A673 (cell line): ENCODE measurements at regions not wholly inside any gene's neighbourhood (a gene's known extent, or its start where the extent isn't known, plus 50 kb on each side); places are given as distances from the start of the nearest gene placed in this dataset.

Experiments used
- BruUV-seq: library from RNA; stranded (reverse); fragments of 400-500 nt; replicated peaks from 2 replicates; lab custom pipeline; 2021; lab: Mats Ljungman, UMichigan
- CTCF ChIA-PET: fragments of 300-600 bp; sonication (Branson Sonifier 250); formaldehyde crosslinking; loops from one replicate; lab custom pipeline; 2022; ENCODE audit warnings: antibody characterized with exemption; lab: Charles Lee
- POLR2A ChIA-PET: fragments of 300-600 bp; sonication (Branson Sonifier 250); formaldehyde crosslinking; loops from one replicate; lab custom pipeline; 2022; ENCODE audit warnings: antibody characterized with exemption; ENCODE audit not compliant: low non-redundant PET; lab: Charles Lee
- DNase-seq: peaks from one replicate; pipeline ENCODE4 v3.0.0-alpha.2; 2015; ENCODE audit warnings: low spot score
- H3K27ac ChIP-seq: fragments of 200-600 bp; sonication (generic); 2 replicates; pipeline ENCODE4 v1.5.1; 2016; ENCODE audit warnings: mixed run types, low read depth, mild to moderate bottlenecking, mixed read lengths, antibody characterized with exemption, low read length; ENCODE audit not compliant: poor library complexity, severe bottlenecking
- H3K27me3 ChIP-seq: fragments of 200-600 bp; sonication (generic); replicated peaks from 2 replicates; pipeline ENCODE4 v1.6.1; 2017; ENCODE audit warnings: mixed run types, low read depth, mild to moderate bottlenecking, mixed read lengths, antibody characterized with exemption, low read length; ENCODE audit not compliant: insufficient read depth, poor library complexity
- H3K36me3 ChIP-seq: fragments of 200-600 bp; sonication (generic); 2 replicates; pipeline ENCODE4 v1.6.1; 2016; ENCODE audit warnings: mixed run types, mild to moderate bottlenecking, mixed read lengths, antibody characterized with exemption, low read length; ENCODE audit not compliant: insufficient read depth, poor library complexity, severe bottlenecking
- H3K4me1 ChIP-seq: fragments of 200-600 bp; sonication (generic); 2 replicates; pipeline ENCODE4 v1.6.1; 2017; ENCODE audit warnings: mixed run types, mild to moderate bottlenecking, mixed read lengths, antibody characterized with exemption, low read length; ENCODE audit not compliant: insufficient read depth, poor library complexity, severe bottlenecking
- H3K4me3 ChIP-seq: fragments of 200-600 bp; sonication (generic); 2 replicates; pipeline ENCODE4 v1.5.1; 2016; ENCODE audit warnings: low read depth, mixed run types, mild to moderate bottlenecking, mixed read lengths, low read length; ENCODE audit not compliant: poor library complexity, severe bottlenecking
- H3K9me3 ChIP-seq: fragments of 200-600 bp; sonication (generic); 2 replicates; pipeline ENCODE4 v1.6.1; 2016; ENCODE audit warnings: mixed run types, low read depth, mild to moderate bottlenecking, mixed read lengths, antibody characterized with exemption, low read length; ENCODE audit not compliant: poor library complexity, severe bottlenecking
- CTCF ChIP-seq: fragments of 300-800, 200-600 bp; sonication (generic); conservative IDR thresholded peaks from 2 replicates; pipeline ENCODE4 v1.5.1; 2017; ENCODE audit warnings: low read depth, mild to moderate bottlenecking, antibody characterized with exemption, low read length, moderate library complexity, mixed read lengths
- EZH2 ChIP-seq: fragments of 200-600 bp; sonication (generic); IDR thresholded peaks from 2 replicates; pipeline ENCODE4 v1.6.1; 2017; ENCODE audit warnings: borderline replicate concordance, low read depth, mild to moderate bottlenecking, mixed read lengths, antibody characterized with exemption, low read length; ENCODE audit not compliant: poor library complexity, severe bottlenecking
- intact Hi-C: fragments of 100-400 bp; cut with micrococcal nuclease; formaldehyde crosslinking; loops from one replicate; pipeline ENCODE4 v1.10.0; 2022; ENCODE audit not compliant: unreplicated experiment

- no peaks in the 10 kb centered on the region for H3K27me3 ChIP-seq
- no peak overlapping the region for H3K4me3 ChIP-seq
- ChIA-PET POLR2A (no interaction called here), CTCF (no interaction called here)
- BruUV-seq = no TSS peak
- TF ChIP-seq CTCF = no peak
- H3K36me3 ChIP-seq = no peaks in the 10 kb centered on the region
- H3K9me3 ChIP-seq = no peaks in the 10 kb centered on the region
- intact Hi-C loops = no loop called here
- no peak overlapping the region for H3K27ac ChIP-seq
- peaks cover 27% of the 10 kb centered on the region for H3K4me1 ChIP-seq
- no peak for DNase-seq
Observed at GRCh38 chr3:151971814-151972579, 98.6 kb downstream of the SUCNR1 start.

- CTCF ChIA-PET = no interaction called here
- Histone ChIP-seq H3K36me3 (no peaks in the 10 kb centered on the region), H3K4me1 (peaks cover 26% of the 10 kb centered on the region), H3K27me3 (no peaks in the 10 kb centered on the region), H3K27ac (no peak overlapping the region), H3K9me3 (no peaks in the 10 kb centered on the region), H3K4me3 (no peak overlapping the region)
- peak; percentile 84 for DNase-seq
- no TSS peak for BruUV-seq
- POLR2A ChIA-PET = no interaction called here
- intact Hi-C loops = no loop called here
- TF ChIP-seq EZH2 (no peak), CTCF (no peak)
Observed at GRCh38 chr3:151974067-151974466, 100.6 kb downstream of the SUCNR1 start.

GRCh38 chr3:151976211-151977050, 103.0 kb downstream of the SUCNR1 start:
- Histone ChIP-seq H3K36me3 (no peaks in the 10 kb centered on the region), H3K9me3 (no peaks in the 10 kb centered on the region), H3K4me3 (no peak overlapping the region), H3K27ac (no peak overlapping the region), H3K27me3 (no peaks in the 10 kb centered on the region), H3K4me1 (peaks cover 21% of the 10 kb centered on the region)
- no TSS peak for BruUV-seq
- POLR2A ChIA-PET = no interaction called here
- DNase-seq = peak; percentile 84
- CTCF ChIA-PET = no interaction called here
- intact Hi-C loops = no loop called here
- TF ChIP-seq EZH2 (no peak), CTCF (no peak)
